K562 (cell line): ENCODE measurements at regions not wholly inside any gene's neighbourhood (a gene's known extent, or its start where the extent isn't known, plus 50 kb on each side); places are given as distances from the start of the nearest gene placed in this dataset.

Experiments
- ATAC-seq: fragments of 200-7000 bp; cut with Tn5 transposase; 3 replicates; pipeline ENCODE4 v1.9.1; 2020; ENCODE audit warnings: moderate library complexity
- BruUV-seq: library from RNA; stranded (reverse); fragments of 400-500 nt; replicated peaks from 2 replicates; lab custom pipeline; 2021; lab: Mats Ljungman, UMichigan
- CTCF ChIA-PET: fragments of 300-600 bp; formaldehyde crosslinking; extraction: SDS; loops from one replicate; lab custom pipeline; 2021; ENCODE audit warnings: low intra/inter-chr PET ratio; lab: Yijun Ruan, JAX
- POLR2A ChIA-PET: fragments of 300-600, 350-650 bp; sonication (Branson Sonifier 250); formaldehyde crosslinking; extraction: SDS; loops from one replicate; lab custom pipeline; 2021; ENCODE audit warnings: antibody characterized with exemption, inconsistent platforms; lab: Yijun Ruan, JAX
- DNase-seq, 4 experiments: peaks; one replicate each; pipeline versions ENCODE4 v3.0.0 to v3.0.0-alpha.2; 2011 to 2018; ENCODE audit warnings: low spot score in 3 of 4, mixed read lengths in 3 of 4; ENCODE audit errors: extremely low read depth in 1 of 4
- FAIRE-seq: peaks from 2 replicates; lab custom pipeline; 2011; peaks lifted over from hg19 to GRCh38; lab: Jason Lieb, UNC
- H2AFZ ChIP-seq: 2 replicates; pipeline ENCODE4 v1.6.0; 2011; ENCODE audit warnings: low read depth, low read length, control low read depth, inconsistent platforms
- H3K27ac ChIP-seq: fragments of 200-600 bp; 3 replicates; pipeline ENCODE4 v1.8.0; 2011; ENCODE audit warnings: low read depth, mild to moderate bottlenecking, control low read depth, inconsistent platforms, low read length, moderate library complexity, mixed read lengths; ENCODE audit errors: extremely low read depth
- H3K27me3 ChIP-seq, 2 experiments: fragments of 300-600 bp in 1 of 2; 2 replicates in 1 of 2; 3 replicates in 1 of 2; pipeline versions ENCODE4 v1.6.0 to v1.8.0; 2011; ENCODE audit warnings: inconsistent platforms in 2 of 2, low read length in 2 of 2, mild to moderate bottlenecking in 1 of 2, mixed read lengths in 1 of 2, moderate library complexity in 1 of 2; ENCODE audit not compliant: control insufficient read depth in 2 of 2, insufficient read depth in 2 of 2
- H3K36me3 ChIP-seq: fragments of 300-600 bp; 3 replicates; pipeline ENCODE4 v1.8.0; 2011; ENCODE audit warnings: mild to moderate bottlenecking, low read length, inconsistent platforms; ENCODE audit not compliant: control insufficient read depth, insufficient read depth
- H3K4me1 ChIP-seq, 2 experiments: fragments of 200-600 bp in 1 of 2; replicated peaks in 1 of 2; 2 replicates in 1 of 2; 3 replicates in 1 of 2; pipeline versions ENCODE4 v1.5.1 to v1.8.0; 2011; ENCODE audit warnings: inconsistent platforms in 2 of 2, low read length in 2 of 2, mild to moderate bottlenecking in 1 of 2, mixed read lengths in 1 of 2, moderate library complexity in 1 of 2; ENCODE audit not compliant: control insufficient read depth in 2 of 2, insufficient read depth in 2 of 2
- H3K4me2 ChIP-seq: 2 replicates; pipeline ENCODE4 v1.6.1; 2011; ENCODE audit warnings: low read length, control low read depth, inconsistent platforms, mixed read lengths; ENCODE audit not compliant: insufficient read depth
- H3K4me3 ChIP-seq: fragments of 200-600 bp; sonication (generic), shearing (Covaris generic); 2 replicates; pipeline ENCODE4 v1.5.1; 2016; ENCODE audit warnings: control low read depth, inconsistent platforms
- H3K79me2 ChIP-seq: fragments of 200-600 bp; 3 replicates; pipeline ENCODE4 v1.8.0; 2011; ENCODE audit warnings: low read length, inconsistent platforms; ENCODE audit not compliant: control insufficient read depth, insufficient read depth
- H3K9ac ChIP-seq, 2 experiments: 2 replicates each; pipeline versions ENCODE4 v1.6.0 to v1.6.1; 2011; ENCODE audit warnings: low read depth in 2 of 2, low read length in 2 of 2, control low read depth in 1 of 2, inconsistent platforms in 1 of 2, mild to moderate bottlenecking in 1 of 2, mixed read lengths in 1 of 2; ENCODE audit not compliant: insufficient read depth in 1 of 2
- H3K9me1 ChIP-seq: one replicate; pipeline ENCODE4 v1.6.0; 2011; ENCODE audit warnings: inconsistent platforms, mild to moderate bottlenecking, low read length, moderate library complexity; ENCODE audit not compliant: control insufficient read depth, insufficient read depth
- H3K9me3 ChIP-seq: replicated peaks from 2 replicates; pipeline ENCODE4 v1.5.1; 2011; ENCODE audit warnings: low read depth, low read length, inconsistent platforms; ENCODE audit not compliant: control insufficient read depth, insufficient read depth
- H4K20me1 ChIP-seq: replicated peaks from 2 replicates; pipeline ENCODE4 v1.6.1; 2011; ENCODE audit warnings: low read length, inconsistent platforms, mixed read lengths; ENCODE audit not compliant: control insufficient read depth, insufficient read depth
- AFF1 ChIP-seq, 2 experiments: fragments of 450-650 bp; IDR thresholded peaks; 2 replicates each; pipeline ENCODE4 v1.6.1; 2018; ENCODE audit warnings: mild to moderate bottlenecking in 2 of 2, low read depth in 1 of 2; ENCODE audit not compliant: partially characterized antibody in 2 of 2
- CUX1 ChIP-seq: fragments of 200-800 bp; sonication (Bioruptor generic); IDR thresholded peaks from 2 replicates; pipeline ENCODE4 v1.6.1; 2016; ENCODE audit warnings: missing genetic modification characterization, missing compliant biosample characterization
- E2F8 ChIP-seq: fragments of 450-650 bp; IDR thresholded peaks from 2 replicates; pipeline ENCODE4 v1.7.1; 2018; ENCODE audit warnings: mild to moderate bottlenecking, low read depth; ENCODE audit not compliant: partially characterized antibody
- ELK3 ChIP-seq: fragments of 450-650 bp; formaldehyde crosslinking; IDR thresholded peaks from 2 replicates; pipeline ENCODE4 v1.4.0; 2020; ENCODE audit warnings: mild to moderate bottlenecking
- MEF2A ChIP-seq: IDR thresholded peaks from 2 replicates; pipeline ENCODE4 v1.6.1; 2011; ENCODE audit warnings: low read depth, mild to moderate bottlenecking, low read length, moderate library complexity; ENCODE audit not compliant: control insufficient read depth
- NFRKB ChIP-seq: fragments of 450-650 bp; IDR thresholded peaks from 2 replicates; pipeline ENCODE4 v1.6.1; 2016; ENCODE audit warnings: low read depth
- SMC3 ChIP-seq: conservative IDR thresholded peaks from 2 replicates; pipeline ENCODE4 v1.6.1; 2011; ENCODE audit warnings: low read depth, low read length, improper control_type of control experiment; ENCODE audit not compliant: insufficient read depth
- TBL1XR1 ChIP-seq, 2 experiments: IDR thresholded peaks; 2 replicates each; pipeline ENCODE4 v1.6.1; 2012; ENCODE audit warnings: improper control_type of control experiment in 2 of 2, low read length in 2 of 2, mild to moderate bottlenecking in 1 of 2
- ZFP36 ChIP-seq: fragments of 150-350 bp; IDR thresholded peaks from 2 replicates; pipeline ENCODE4 v1.6.1; 2018; ENCODE audit warnings: low read length, low read depth; ENCODE audit not compliant: partially characterized antibody
- in situ Hi-C: fragments of 300-500 bp; cut with MboI; formaldehyde crosslinking; loops from 4 replicates; pipeline ENCODE4 v1.15.0; 2018; ENCODE audit warnings: inconsistent platforms, mixed read lengths
- intact Hi-C: fragments of 100-400 bp; cut with micrococcal nuclease; formaldehyde crosslinking; loops from 2 replicates; pipeline ENCODE4 v1.14.2; 2022

- CTCF ChIA-PET, result no interaction called here
- Histone ChIP-seq H3K9me3 (0 out of 2 replicates have a peak, but pooled peaks cover 2% of the 10 kb centered on the region), H3K9me1 (no peaks in the 10 kb centered on the region), H3K36me3 (no peaks in the 10 kb centered on the region), H3K27ac (no peak overlapping the region), H3K4me1 (no peaks in the 10 kb centered on the region), H2AFZ (no peak overlapping the region), H4K20me1 (no peaks in the 10 kb centered on the region), H3K4me2 (no peak overlapping the region), H3K79me2 (no peaks in the 10 kb centered on the region), H3K9ac (no peak overlapping the region), H3K27me3 (no peaks in the 10 kb centered on the region), H3K4me3 (no peak overlapping the region)
- no TSS peak for BruUV-seq
- no peak for FAIRE-seq
- no peak for DNase-seq
- intact Hi-C loops (no loop called here), in situ Hi-C loops (no loop called here)
- POLR2A ChIA-PET, result no interaction called here
- no peak for ATAC-seq
- TF ChIP-seq NFRKB (no peak), AFF1 (IDR thresholded peaks at IDR 0.05; ENCODE audit: low read depth in 1 of 2, partially characterized antibody in 2 of 2) (no peak), ZFP36 (no peak), MEF2A (no peak), ELK3 (CRISPR knock-in tag) (no peak), TBL1XR1 (IDR thresholded peaks at IDR 0.05; ENCODE audit: low read length in 2 of 2) (no peak), CUX1 (CRISPR knock-in tag) (no peak), E2F8 (no peak), SMC3 (no peak)
Observed at GRCh38 chr3:35502699-35503098, 136.6 kb upstream of the ARPP21 start.
